Stomach (tissue), 8 donors: ENCODE measurements at regions not wholly inside any gene's neighbourhood (a gene's known extent, or its start where the extent isn't known, plus 50 kb on each side); places are given as distances from the start of the nearest gene placed in this dataset.
A peak's percentile ranks its signal among the peaks of the same experiment; 100 is the strongest.
"Not testable (repeated sequence)": the region's sequence is repeated elsewhere in the genome, so short reads cannot be mapped to it uniquely, and the experiment has no call there.

Experiments used
- DNase-seq, 2 donors: peaks; one replicate each; pipeline versions ENCODE4 v3.0.0 to v3.0.0-alpha.2; 2013 to 2019
- H3K27ac ChIP-seq, 5 donors: fragments of 200-600 bp in 4 of 5; sonication (generic) in 4 of 5; one replicate each; pipeline ENCODE4 v1.5.1; 2013 to 2019; ENCODE audit warnings: mild to moderate bottlenecking in 1 of 5, moderate library complexity in 1 of 5
- H3K27me3 ChIP-seq, 3 donors: fragments of 200-600 bp; sonication (generic); one replicate each; pipeline ENCODE4 v1.5.1; 2017 to 2019; ENCODE audit warnings: mixed run types in 1 of 3
- H3K36me3 ChIP-seq, 4 donors: fragments of 200-600 bp; sonication (generic); 1 replicate in 3 of 4; 2 replicates in 1 of 4; pipeline ENCODE4 v1.5.1; 2016 to 2019
- H3K4me1 ChIP-seq, 4 donors: fragments of 200-600 bp; sonication (generic); one replicate each; pipeline ENCODE4 v1.5.1; 2016 to 2019
- H3K4me3 ChIP-seq, 4 donors: fragments of 200-600 bp; sonication (generic) in 3 of 4; one replicate each; pipeline ENCODE4 v1.5.1; 2016 to 2019; ENCODE audit warnings: mild to moderate bottlenecking in 1 of 4
- H3K9me3 ChIP-seq, 4 donors: fragments of 200-600 bp; sonication (generic); one replicate each; pipeline ENCODE4 v1.5.1; 2016 to 2019
- CTCF ChIP-seq, 7 experiments: fragments of 450-650 bp in 4 of 7; fragments of 200-600 bp in 3 of 7; sonication (generic) in 3 of 7; IDR thresholded peaks; one replicate each; pipeline ENCODE4 v1.5.1; 2016 to 2019; ENCODE audit warnings: antibody characterized with exemption in 7 of 7, control low read depth in 2 of 7, mild to moderate bottlenecking in 1 of 7
- EP300 ChIP-seq: sonication (generic); formaldehyde crosslinking; IDR thresholded peaks from one replicate; pipeline ENCODE4 v1.6.1; 2017; ENCODE audit warnings: antibody characterized with exemption
- POLR2A ChIP-seq, 4 donors: fragments of 450-650 bp; IDR thresholded peaks; one replicate each; pipeline ENCODE4 v1.6.1; 2016; ENCODE audit warnings: antibody characterized with exemption in 4 of 4, control low read depth in 2 of 4, mild to moderate bottlenecking in 1 of 4, moderate library complexity in 1 of 4
- POLR2AphosphoS5 ChIP-seq, 3 donors: sonication (generic); formaldehyde crosslinking; IDR thresholded peaks; one replicate each; pipeline ENCODE4 v1.6.1; 2016; ENCODE audit warnings: antibody characterized with exemption in 3 of 3
- WGBS, 5 donors: extraction: QIAGEN DNeasy Blood & Tissue Kit in 3 of 5; methylation state at CpG; one replicate each; pipeline versions ENCODE4 v1.1.5 to v1.1.7; 2013 to 2018; 5-methylcytosine and 5-hydroxymethylcytosine counted together
- intact Hi-C: fragments of 100-400 bp; cut with DNase I; formaldehyde crosslinking; loops from one replicate; pipeline ENCODE4 v1.15.1; 2023; ENCODE audit warnings: low total_unique reads
- donor health status: healthy with polysubstance abuse.
- donor health status: Bipolar disorder and iron deficiency.
- donor health status: healthy.

- Histone ChIP-seq H3K27me3 (no peaks in the 10 kb centered on the region), H3K9me3 (no peaks in the 10 kb centered on the region), H3K4me3 (no peak overlapping the region), H3K27ac (no peak overlapping the region), H3K36me3 (no peaks in the 10 kb centered on the region), H3K4me1 (no peaks in the 10 kb centered on the region)
- peak in 1 of 2 donors; percentile 51 for DNase-seq
- WGBS, 5 donors: 56 to 69% (median 68%) methylated on average over 6 of the region's 6 CpGs
- intact Hi-C loops: no loop called here
- no peak for TF ChIP-seq POLR2AphosphoS5 (IDR thresholded peaks at IDR 0.05)
- no peak for TF ChIP-seq CTCF (IDR thresholded peaks at IDR 0.05)
- TF ChIP-seq POLR2A (IDR thresholded peaks at IDR 0.05): no peak
- no peak for TF ChIP-seq EP300
These were observed 476.2 kb downstream of the KLF12 start for GRCh38 chr13:73657821-73658540.

DNA sequence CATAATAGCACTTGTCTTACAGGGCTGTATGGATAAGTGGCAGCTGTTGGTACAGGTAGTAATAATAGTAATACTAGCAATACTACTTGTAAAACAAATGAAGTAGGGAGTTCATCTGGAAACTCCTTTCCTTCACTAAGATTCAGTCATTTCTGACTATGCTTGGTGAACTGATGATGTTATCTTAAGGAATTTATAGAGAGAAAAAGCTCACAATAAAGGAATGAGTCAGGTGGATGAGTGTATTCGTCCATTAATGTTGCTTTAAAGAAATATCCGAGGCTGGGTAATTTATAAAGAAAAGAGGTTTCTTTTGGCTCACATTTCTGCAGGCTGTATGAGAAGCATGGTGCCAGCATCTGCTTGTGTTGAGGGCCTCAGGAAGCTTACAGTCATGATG, 477.3 kb downstream of the KLF12 start:
- Histone ChIP-seq H3K9me3 (no peaks in the 10 kb centered on the region), H3K27me3 (no peaks in the 10 kb centered on the region), H3K4me3 (no peak overlapping the region), H3K4me1 (no peaks in the 10 kb centered on the region), H3K27ac (no peak overlapping the region), H3K36me3 (no peaks in the 10 kb centered on the region)
- intact Hi-C loops: no loop called here
- TF ChIP-seq CTCF (IDR thresholded peaks at IDR 0.05) (no peak), POLR2AphosphoS5 (IDR thresholded peaks at IDR 0.05) (no peak), POLR2A (IDR thresholded peaks at IDR 0.05) (no peak), EP300 (no peak)
- 88 to 96% (median 90%) methylated on average over 2 of the region's 2 CpGs for WGBS, 5 donors
- no peak for DNase-seq

DNA sequence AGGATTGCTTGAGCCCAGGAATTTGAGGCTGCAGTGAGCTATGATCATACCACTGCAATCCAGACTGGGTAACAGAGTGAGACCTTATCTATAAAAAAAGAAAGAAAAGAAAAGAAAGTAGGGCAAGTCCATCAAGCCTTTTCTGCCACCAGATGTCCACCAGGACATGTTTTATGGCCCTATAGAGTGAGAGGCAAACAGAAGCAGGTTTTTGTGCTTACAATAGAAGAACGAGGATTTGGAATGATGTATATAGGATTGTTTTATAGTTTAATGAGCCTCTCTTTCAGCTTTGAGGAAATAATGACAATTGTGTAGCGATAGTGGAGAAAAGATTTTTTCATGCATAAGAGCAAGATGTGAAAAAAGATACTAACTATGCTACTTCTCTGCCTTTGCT, 480.5 kb downstream of the KLF12 start:
- no peak overlapping the region for H3K4me3 ChIP-seq
- H3K4me1 ChIP-seq: no peaks in the 10 kb centered on the region
- WGBS, 5 donors: 72 to 83% (median 79%) methylated on average over 2 of the region's 2 CpGs
- TF ChIP-seq CTCF (IDR thresholded peaks at IDR 0.05) (no peak), POLR2AphosphoS5 (IDR thresholded peaks at IDR 0.05) (no peak), EP300 (no peak), POLR2A (IDR thresholded peaks at IDR 0.05) (no peak)
- intact Hi-C loops: no loop called here
- DNase-seq: no peak
- no peak overlapping the region for H3K27ac ChIP-seq
- H3K36me3 ChIP-seq: no peaks in the 10 kb centered on the region
- no peaks in the 10 kb centered on the region for H3K9me3 ChIP-seq
- no peaks in the 10 kb centered on the region for H3K27me3 ChIP-seq

DNA sequence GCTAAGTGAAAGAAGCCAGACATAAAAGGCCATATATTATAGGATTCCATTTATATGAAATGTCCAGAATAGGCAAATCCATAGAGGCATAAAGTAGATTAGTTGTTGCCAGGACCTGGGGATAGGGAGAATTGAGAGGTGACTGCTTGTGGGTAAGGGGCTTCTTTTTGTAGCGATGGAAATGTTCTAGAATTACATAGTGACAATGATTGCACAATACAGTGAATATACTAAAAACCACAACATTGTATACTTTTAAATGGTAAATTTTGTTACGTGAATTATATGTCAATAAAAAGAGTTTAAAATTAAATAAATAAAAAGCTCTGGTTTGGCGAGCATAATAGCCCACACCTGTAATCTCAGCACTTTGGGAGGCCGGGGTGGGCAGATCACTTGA, 486.8 kb downstream of the KLF12 start:
- H3K4me3 ChIP-seq: no peak overlapping the region
- peaks cover 0 to 7% (median 0%) of the 10 kb centered on the region in 4 donors for H3K9me3 ChIP-seq
- H3K36me3 ChIP-seq: no peaks in the 10 kb centered on the region
- 87 to 92% (median 89%) methylated on average over 4 of the region's 4 CpGs for WGBS, 5 donors
- H3K27ac ChIP-seq: no peak overlapping the region
- no peak for DNase-seq
- no peaks in the 10 kb centered on the region for H3K27me3 ChIP-seq
- H3K4me1 ChIP-seq: no peaks in the 10 kb centered on the region
- TF ChIP-seq POLR2AphosphoS5 (IDR thresholded peaks at IDR 0.05): no peak
- TF ChIP-seq EP300: no peak
- no peak for TF ChIP-seq POLR2A (IDR thresholded peaks at IDR 0.05)
- intact Hi-C loops: no loop called here

GRCh38 chr13:73640476-73641179, 493.6 kb downstream of the KLF12 start:
- not testable (repeated sequence) for H3K36me3 ChIP-seq

More at GRCh38 chr13:73640476-73641179, 493.6 kb downstream of the KLF12 start:
- H3K4me3 ChIP-seq, H3K27ac ChIP-seq, H3K27me3 ChIP-seq, H3K9me3 ChIP-seq, intact Hi-C loops, DNase-seq, H3K4me1 ChIP-seq: not testable (repeated sequence)
- 82 to 94% (median 90%) methylated on average over 23 to 29 of the region's 30 CpGs for WGBS, 5 donors
